ENCODE measurements at regions not wholly inside any gene's neighbourhood (a gene's known extent, or its start where the extent isn't known, plus 50 kb on each side); places are given as distances from the start of the nearest gene placed in this dataset.

DNA sequence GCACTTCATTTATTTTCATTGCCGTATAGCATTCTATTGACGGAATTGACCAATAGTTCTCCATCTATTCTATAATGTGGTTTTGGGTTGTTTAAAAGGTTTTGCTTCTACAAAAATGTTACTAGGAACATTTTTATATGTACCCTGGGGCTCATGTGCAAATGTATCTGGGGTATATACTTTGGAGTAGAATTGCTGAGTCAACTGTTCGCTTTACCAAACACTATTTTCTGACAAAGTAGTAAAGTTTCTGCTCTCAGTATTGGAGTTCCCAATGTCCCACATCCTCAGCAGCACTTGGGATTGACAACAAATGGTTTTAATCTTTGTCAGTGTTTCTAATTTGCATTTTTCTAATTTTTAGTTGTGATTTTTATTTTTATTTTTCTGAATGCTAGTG, 602.6 kb downstream of the MCTP2 start:
- Histone ChIP-seq H3K27ac (replicated peaks) (no peak overlapping the region), H3K27me3 (ENCODE audit: insufficient read depth, poor library complexity, severe bottlenecking) (peaks cover 3% of the 10 kb centered on the region), H3K4me3 (replicated peaks; ENCODE audit: insufficient read depth, low read length) (no peak overlapping the region)
- no peak for DNase-seq (ENCODE audit: low read depth in 1 of 2, low spot score in 1 of 2)
- TF ChIP-seq POLR2AphosphoS5 (IDR thresholded peaks at IDR 0.05; ENCODE audit: low read depth), result no peak
- no peak for TF ChIP-seq SPI1 (IDR thresholded peaks at IDR 0.05; ENCODE audit: borderline replicate concordance, low read depth)
- TF ChIP-seq, protein P1, sequence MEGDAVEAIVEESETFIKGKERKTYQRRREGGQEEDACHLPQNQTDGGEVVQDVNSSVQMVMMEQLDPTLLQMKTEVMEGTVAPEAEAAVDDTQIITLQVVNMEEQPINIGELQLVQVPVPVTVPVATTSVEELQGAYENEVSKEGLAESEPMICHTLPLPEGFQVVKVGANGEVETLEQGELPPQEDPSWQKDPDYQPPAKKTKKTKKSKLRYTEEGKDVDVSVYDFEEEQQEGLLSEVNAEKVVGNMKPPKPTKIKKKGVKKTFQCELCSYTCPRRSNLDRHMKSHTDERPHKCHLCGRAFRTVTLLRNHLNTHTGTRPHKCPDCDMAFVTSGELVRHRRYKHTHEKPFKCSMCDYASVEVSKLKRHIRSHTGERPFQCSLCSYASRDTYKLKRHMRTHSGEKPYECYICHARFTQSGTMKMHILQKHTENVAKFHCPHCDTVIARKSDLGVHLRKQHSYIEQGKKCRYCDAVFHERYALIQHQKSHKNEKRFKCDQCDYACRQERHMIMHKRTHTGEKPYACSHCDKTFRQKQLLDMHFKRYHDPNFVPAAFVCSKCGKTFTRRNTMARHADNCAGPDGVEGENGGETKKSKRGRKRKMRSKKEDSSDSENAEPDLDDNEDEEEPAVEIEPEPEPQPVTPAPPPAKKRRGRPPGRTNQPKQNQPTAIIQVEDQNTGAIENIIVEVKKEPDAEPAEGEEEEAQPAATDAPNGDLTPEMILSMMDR (IDR thresholded peaks at IDR 0.05; ENCODE audit: insufficient read depth, low read length), result no peak
- TF ChIP-seq GABPA (IDR thresholded peaks at IDR 0.05; ENCODE audit: low read depth), result no peak
- TF ChIP-seq, protein P2, sequence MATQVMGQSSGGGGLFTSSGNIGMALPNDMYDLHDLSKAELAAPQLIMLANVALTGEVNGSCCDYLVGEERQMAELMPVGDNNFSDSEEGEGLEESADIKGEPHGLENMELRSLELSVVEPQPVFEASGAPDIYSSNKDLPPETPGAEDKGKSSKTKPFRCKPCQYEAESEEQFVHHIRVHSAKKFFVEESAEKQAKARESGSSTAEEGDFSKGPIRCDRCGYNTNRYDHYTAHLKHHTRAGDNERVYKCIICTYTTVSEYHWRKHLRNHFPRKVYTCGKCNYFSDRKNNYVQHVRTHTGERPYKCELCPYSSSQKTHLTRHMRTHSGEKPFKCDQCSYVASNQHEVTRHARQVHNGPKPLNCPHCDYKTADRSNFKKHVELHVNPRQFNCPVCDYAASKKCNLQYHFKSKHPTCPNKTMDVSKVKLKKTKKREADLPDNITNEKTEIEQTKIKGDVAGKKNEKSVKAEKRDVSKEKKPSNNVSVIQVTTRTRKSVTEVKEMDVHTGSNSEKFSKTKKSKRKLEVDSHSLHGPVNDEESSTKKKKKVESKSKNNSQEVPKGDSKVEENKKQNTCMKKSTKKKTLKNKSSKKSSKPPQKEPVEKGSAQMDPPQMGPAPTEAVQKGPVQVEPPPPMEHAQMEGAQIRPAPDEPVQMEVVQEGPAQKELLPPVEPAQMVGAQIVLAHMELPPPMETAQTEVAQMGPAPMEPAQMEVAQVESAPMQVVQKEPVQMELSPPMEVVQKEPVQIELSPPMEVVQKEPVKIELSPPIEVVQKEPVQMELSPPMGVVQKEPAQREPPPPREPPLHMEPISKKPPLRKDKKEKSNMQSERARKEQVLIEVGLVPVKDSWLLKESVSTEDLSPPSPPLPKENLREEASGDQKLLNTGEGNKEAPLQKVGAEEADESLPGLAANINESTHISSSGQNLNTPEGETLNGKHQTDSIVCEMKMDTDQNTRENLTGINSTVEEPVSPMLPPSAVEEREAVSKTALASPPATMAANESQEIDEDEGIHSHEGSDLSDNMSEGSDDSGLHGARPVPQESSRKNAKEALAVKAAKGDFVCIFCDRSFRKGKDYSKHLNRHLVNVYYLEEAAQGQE (IDR thresholded peaks at IDR 0.05; ENCODE audit: insufficient replicate concordance, low read depth), result no peak

DNA sequence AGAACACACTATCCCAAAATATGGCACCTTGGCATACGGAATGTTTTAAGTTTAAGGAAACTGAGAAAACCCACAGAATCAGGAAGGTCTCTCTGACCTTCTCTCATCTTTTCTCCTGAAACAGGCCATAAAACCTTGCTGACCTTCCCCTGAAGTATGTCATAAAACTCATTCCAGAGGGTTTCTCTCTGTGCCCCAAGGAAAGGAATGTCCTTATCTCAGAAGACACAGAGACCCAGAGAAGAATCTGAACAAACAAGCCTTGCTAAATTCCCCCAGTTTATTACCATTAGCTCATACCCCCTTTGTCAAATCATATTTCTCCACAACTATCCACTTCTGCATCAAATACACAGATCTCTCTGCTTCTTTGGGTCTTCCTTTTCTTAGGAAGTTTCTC, 603.1 kb downstream of the MCTP2 start:
- DNase-seq (ENCODE audit: low read depth in 1 of 2, low spot score in 1 of 2), result no peak
- Histone ChIP-seq H3K27me3 (ENCODE audit: insufficient read depth, poor library complexity, severe bottlenecking) (peaks cover 3% of the 10 kb centered on the region), H3K4me3 (replicated peaks; ENCODE audit: insufficient read depth, low read length) (no peak overlapping the region), H3K27ac (replicated peaks) (no peak overlapping the region)
- TF ChIP-seq, protein P2 (IDR thresholded peaks at IDR 0.05; ENCODE audit: insufficient replicate concordance, low read depth), result no peak
- TF ChIP-seq, protein P1 (IDR thresholded peaks at IDR 0.05; ENCODE audit: insufficient read depth, low read length), result no peak
- TF ChIP-seq SPI1 (IDR thresholded peaks at IDR 0.05; ENCODE audit: borderline replicate concordance, low read depth), result no peak

DNA sequence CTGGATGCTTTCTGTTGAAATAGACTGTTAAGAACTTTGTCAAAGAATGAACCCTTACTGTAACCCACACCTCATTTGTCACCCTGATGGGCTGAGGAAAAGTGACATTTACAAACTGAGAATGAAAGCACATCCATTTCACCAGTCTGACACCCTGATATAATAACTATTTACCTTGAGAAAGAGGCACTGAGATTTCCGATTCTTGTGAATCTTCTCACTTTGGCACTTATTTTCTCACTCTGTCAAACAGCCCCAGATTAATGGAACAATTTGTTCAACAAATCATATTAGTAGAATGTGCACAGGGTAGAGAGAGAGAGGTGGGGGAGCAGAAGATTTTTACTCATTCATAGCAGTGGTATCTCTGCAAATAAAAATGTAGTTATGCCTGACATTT, 606.9 kb downstream of the MCTP2 start:
- no peak overlapping the region for H3K4me3 ChIP-seq (replicated peaks; ENCODE audit: insufficient read depth, low read length)
- no peak overlapping the region for H3K27ac ChIP-seq (replicated peaks)
- peaks cover 8% of the 10 kb centered on the region for H3K27me3 ChIP-seq (ENCODE audit: insufficient read depth, poor library complexity, severe bottlenecking)
- TF ChIP-seq, protein P1 (IDR thresholded peaks at IDR 0.05; ENCODE audit: insufficient read depth, low read length), result no peak
- no peak for DNase-seq (ENCODE audit: low read depth in 1 of 2, low spot score in 1 of 2)
